Posterior vena cava (tissue), 2 donors: ENCODE measurements at regions not wholly inside any gene's neighbourhood (a gene's known extent, or its start where the extent isn't known, plus 50 kb on each side); places are given as distances from the start of the nearest gene placed in this dataset.
"Not testable (repeated sequence)": the region's sequence is repeated elsewhere in the genome, so short reads cannot be mapped to it uniquely, and the experiment has no call there.

Experiments
- DNase-seq: peaks from one replicate; pipeline ENCODE4 v3.0.0-alpha.2; 2020; ENCODE audit warnings: low spot score
- intact Hi-C, 2 donors: fragments of 100-400 bp; cut with DNase I; formaldehyde crosslinking; loops; one replicate each; pipeline versions ENCODE4 v1.14.1 to v1.14.2; 2022 to 2023
- donor health status: DM: yes; HTN: yes; CAD: no.
- donor health status: DM: yes; HTN: yes; CAD: no.

- intact Hi-C loops = no loop called here
- no peak for DNase-seq
Observed at GRCh38 chr3:130800829-130801228, 54.2 kb upstream of the PIK3R4 start.

DNA sequence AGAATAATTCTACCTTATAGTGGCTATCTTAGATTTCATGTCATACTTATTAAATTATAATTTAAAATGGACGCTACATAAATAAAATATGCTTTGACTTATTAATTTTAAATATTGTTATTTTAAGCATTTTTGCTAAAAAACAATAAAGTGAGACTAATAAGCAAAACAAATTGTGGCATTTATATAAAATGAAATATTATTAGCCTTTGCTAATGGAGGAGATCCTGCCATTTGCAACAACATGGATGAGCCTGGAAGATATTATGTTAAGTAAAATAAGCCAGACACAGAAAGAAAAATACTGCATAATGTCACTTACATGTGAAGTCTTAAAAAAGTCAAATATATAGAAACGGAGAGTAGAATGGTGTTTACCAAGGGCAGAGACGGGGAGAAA lies 54.8 kb upstream of the PIK3R4 start:
- intact Hi-C loops = no loop called here
- no peak for DNase-seq

GRCh38 chr3:130811557-130811956 lies 64.9 kb upstream of the PIK3R4 start:
- intact Hi-C loops = no loop called here
- DNase-seq = no peak

- intact Hi-C loops = no loop called here
- DNase-seq = peak; percentile 76
Observed at GRCh38 chr3:130814691-130815472, 68.3 kb upstream of the PIK3R4 start.

GRCh38 chr3:130816561-130817445 lies 70.2 kb upstream of the PIK3R4 start:
- DNase-seq = no peak
- intact Hi-C loops = no loop called here

GRCh38 chr3:130818066-130818465 lies 71.4 kb upstream of the PIK3R4 start:
- DNase-seq, intact Hi-C loops: not testable (repeated sequence)

DNA sequence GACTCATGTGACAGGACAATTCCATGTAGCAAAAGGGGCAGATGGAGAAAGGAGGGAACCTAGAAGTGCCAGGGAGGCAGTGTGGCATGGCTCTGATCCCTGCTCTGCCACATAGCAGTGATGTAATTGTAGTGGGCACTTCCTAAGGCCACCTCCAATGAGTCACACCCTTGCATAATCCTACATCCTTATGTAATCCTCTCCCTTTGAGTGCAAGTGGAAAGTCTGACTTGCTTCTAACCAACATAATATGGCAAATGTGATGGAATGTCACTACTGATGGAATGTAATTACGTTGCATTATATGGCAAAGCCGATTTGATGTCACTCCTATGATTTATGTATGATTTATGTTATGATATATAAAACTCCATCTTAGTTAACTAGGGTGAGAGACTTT lies 72.9 kb upstream of the ATP2C1 start:
- DNase-seq = no peak
- intact Hi-C loops = no loop called here

DNA sequence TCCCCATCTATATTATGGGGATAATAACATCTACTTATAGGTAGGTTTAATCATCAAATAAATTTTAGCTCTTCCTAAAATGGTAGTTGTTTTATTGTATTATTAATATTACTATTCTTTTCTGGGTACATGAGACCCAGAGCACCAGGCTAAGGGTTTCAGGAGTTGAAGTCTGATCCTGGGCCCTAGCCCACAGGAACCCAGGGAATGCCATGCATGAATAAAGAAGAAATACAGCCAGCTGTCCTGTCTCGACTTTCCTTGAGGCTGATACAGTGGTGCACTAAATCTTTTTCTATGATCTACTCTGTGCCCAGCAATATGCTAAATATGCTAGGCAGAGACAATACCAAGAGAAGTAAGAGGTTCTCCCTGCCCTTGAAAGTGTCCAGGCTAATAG lies 72.1 kb upstream of the ATP2C1 start:
- no peak for DNase-seq
- intact Hi-C loops = no loop called here

GRCh38 chr3:130823241-130823884 lies 70.5 kb upstream of the ATP2C1 start:
- no peak for DNase-seq
- intact Hi-C loops = no loop called here

GRCh38 chr3:130823996-130824395 lies 69.9 kb upstream of the ATP2C1 start:
- DNase-seq = no peak
- intact Hi-C loops = no loop called here

DNA sequence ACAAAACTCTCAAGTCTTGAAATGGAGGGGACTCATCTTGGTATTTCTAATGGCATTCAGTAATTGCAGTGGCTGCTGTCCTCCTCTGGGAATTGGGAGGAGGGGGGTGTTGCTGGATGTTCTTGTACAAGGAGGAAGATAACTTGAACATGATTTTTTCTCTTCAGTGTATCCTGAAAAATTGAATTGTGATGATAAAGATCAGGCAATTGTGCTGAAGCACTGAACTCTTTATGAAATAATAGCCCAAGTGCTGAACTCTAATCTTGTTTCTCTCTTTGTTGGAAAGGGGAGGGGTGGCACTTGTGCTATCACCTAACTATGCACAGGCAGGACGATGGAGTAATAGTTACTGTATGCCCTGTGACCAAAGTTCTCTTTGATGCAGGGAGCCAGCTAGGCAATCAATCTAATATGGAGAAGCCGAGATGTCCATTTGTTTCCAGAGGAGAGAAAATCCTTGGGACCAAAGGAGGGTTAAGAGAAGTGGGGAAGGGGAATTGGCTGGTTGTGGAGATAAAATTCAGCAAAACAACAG lies 68.1 kb upstream of the ATP2C1 start:
- no peak for DNase-seq
- intact Hi-C loops = no loop called here

GRCh38 chr3:130826516-130827182 lies 67.2 kb upstream of the ATP2C1 start:
- intact Hi-C loops = no loop called here
- no peak for DNase-seq

- DNase-seq = no peak
- intact Hi-C loops = no loop called here
Observed at GRCh38 chr3:130827486-130827885, 66.4 kb upstream of the ATP2C1 start.

DNA sequence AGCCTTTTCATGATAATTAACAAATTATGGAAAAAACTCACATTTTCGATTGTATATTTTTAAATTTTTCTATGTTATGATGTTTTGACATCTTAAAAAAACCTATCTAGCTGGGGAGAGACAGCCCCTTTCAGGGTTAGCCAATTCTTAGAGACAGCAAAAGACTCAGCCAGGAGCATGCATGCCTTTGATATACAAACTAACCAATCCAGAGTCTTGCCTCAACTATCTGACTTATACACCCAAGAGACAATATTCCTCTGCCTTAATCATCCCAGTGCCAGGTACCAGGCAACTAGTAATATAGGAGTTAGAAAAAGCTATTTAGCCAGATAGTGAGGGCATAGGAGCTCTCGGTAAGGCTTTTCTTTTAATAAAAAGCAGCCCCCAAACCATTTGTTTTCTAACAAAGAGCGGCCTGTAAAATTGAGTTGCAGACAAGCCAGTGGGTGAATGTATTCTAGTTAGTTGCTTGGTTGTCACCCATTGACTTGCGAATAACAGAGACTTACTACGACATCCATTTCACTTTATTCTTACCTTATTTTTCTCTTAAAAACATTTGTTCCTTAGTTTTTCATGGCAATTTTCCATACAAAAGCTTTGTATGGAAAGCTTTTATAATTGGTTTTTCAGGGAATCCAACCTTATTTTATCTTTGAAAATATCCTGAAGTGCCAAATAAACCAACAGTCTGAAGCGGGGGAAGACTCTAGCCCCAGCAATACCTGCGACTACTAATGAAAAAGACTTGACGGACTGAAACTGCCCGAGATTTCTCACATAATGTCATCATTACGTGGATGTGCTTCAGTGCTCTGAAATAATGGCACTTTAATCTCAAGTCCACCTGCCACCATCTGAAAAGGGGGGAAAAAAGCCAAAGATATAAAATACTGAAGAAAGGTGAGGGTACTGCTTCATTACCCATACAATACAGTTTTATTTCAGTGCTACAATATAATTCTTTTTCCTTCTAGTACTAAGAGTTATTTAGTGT lies 64.6 kb upstream of the ATP2C1 start:
- intact Hi-C loops = no loop called here
- no peak for DNase-seq

DNA sequence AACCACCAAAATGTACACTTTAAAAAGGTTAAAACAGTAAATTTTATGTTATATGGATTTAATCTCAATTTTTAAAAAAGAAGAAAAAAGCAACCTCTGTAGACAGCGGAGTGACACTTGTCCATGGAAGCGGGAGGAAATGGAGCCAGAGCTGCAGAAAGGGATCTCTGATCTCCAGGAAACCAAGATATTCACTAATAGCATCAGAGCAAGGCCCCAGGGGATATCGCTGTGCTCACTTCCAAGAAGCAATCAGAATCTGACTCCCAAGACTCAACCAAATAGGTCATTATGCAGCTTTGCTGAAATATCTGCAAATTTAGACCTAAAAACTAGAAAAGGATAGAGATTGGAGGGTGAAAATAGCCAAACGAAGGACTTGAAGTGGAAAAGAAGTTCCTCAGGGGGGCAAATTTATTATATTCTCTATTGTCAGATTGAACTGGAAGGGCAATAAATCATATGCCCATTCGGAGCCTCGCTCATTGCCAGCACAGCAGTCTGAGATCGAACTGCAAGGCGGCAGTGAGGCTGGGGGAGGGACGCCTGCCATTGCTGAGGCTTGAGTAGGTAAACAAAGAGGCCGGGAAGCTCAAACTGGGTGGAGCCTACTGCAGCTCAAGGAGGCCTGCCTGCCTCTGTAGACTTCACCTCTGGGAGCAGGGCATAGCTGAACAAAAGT lies 62.0 kb upstream of the ATP2C1 start:
- DNase-seq = no peak
- intact Hi-C loops = no loop called here

DNA sequence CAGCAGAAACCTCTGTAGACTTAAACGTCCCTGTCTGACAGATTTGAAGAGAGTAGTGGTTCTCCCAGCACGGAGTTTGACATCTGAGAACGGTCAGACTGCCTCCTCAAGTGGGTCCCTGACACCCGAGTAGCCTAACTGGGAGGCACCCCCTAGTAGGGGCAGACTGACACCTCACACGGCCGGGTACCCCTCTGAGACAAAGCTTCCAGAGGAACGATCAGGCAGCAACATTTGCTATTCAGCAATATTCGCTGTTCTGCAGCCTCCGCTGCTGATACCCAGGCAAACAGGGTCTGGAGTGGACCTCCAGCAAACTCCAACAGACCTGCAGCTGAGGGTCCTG lies 61.5 kb upstream of the ATP2C1 start:
- intact Hi-C loops, DNase-seq: not testable (repeated sequence)

DNA sequence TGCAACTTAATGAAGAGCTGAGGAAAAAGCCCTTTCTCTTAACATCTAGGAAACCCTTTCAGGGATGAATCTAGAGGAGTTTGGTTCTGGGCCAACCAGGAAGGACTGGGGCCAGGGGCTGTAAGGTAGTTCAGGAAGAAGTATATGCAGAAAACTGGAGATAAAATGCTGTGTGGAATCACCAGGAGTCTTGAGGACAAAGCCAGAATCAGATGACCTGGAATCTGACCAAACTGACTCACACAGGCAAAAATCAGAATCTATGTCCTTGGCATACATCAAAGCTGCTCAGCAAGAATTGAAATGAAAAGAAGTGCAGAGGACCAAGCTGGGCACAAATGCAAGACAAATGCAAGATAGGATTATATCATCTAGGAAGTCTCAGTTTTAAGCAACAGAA lies 59.4 kb upstream of the ATP2C1 start:
- no peak for DNase-seq
- intact Hi-C loops = no loop called here

- intact Hi-C loops = no loop called here
- no peak for DNase-seq
Observed at GRCh38 chr3:130835483-130835882, 58.4 kb upstream of the ATP2C1 start.
